Keratinocyte (primary cell): ENCODE measurements at regions not wholly inside any gene's neighbourhood (a gene's known extent, or its start where the extent isn't known, plus 50 kb on each side); places are given as distances from the start of the nearest gene placed in this dataset.

Experiments used
- DNase-seq: peaks from one replicate; pipeline ENCODE4 v3.0.0-alpha.2; 2011; ENCODE audit warnings: low read depth, missing footprints, low spot score
- FAIRE-seq: peaks from 2 replicates; lab custom pipeline; 2011; peaks lifted over from hg19 to GRCh38; lab: Jason Lieb, UNC
- H2AFZ ChIP-seq: 2 replicates; pipeline ENCODE4 v1.6.0; 2012; ENCODE audit warnings: low read length, control low read depth, inconsistent platforms; ENCODE audit not compliant: control insufficient read depth
- H3K27ac ChIP-seq: 2 replicates; pipeline ENCODE4 v1.5.1; 2011; ENCODE audit warnings: low read length; ENCODE audit not compliant: control insufficient read depth, insufficient read depth
- H3K27me3 ChIP-seq: 3 replicates; pipeline ENCODE4 v1.6.0; 2011; ENCODE audit warnings: low read length; ENCODE audit not compliant: control insufficient read depth, insufficient read depth; ENCODE audit errors: extremely low read depth
- H3K36me3 ChIP-seq, 2 experiments: 2 replicates in 1 of 2; 3 replicates in 1 of 2; pipeline ENCODE4 v1.5.1; 2011; ENCODE audit warnings: low read length in 2 of 2, mild to moderate bottlenecking in 1 of 2; ENCODE audit not compliant: control insufficient read depth in 2 of 2, insufficient read depth in 2 of 2; ENCODE audit errors: extremely low read depth in 1 of 2
- H3K4me1 ChIP-seq: 3 replicates; pipeline ENCODE4 v1.5.1; 2011; ENCODE audit warnings: low read length; ENCODE audit not compliant: control insufficient read depth, insufficient read depth; ENCODE audit errors: extremely low read depth
- H3K4me2 ChIP-seq: 3 replicates; pipeline ENCODE4 v1.6.0; 2011; ENCODE audit warnings: low read depth, low read length; ENCODE audit not compliant: control insufficient read depth, insufficient read depth; ENCODE audit errors: extremely low read depth
- H3K4me3 ChIP-seq, 3 experiments: fragments of 200-600 bp in 1 of 3; sonication (generic) in 1 of 3; 2 replicates in 2 of 3; 3 replicates in 1 of 3; pipeline ENCODE4 v1.5.1; 2011 to 2016; ENCODE audit warnings: low read length in 3 of 3, mild to moderate bottlenecking in 3 of 3, control low read depth in 2 of 3, inconsistent platforms in 1 of 3, low read depth in 1 of 3, mixed read lengths in 1 of 3, mixed run types in 1 of 3, moderate library complexity in 1 of 3; ENCODE audit not compliant: control insufficient read depth in 2 of 3, insufficient read depth in 2 of 3; ENCODE audit errors: extremely low read depth in 1 of 3
- H3K79me2 ChIP-seq: 2 replicates; pipeline ENCODE4 v1.6.0; 2012; ENCODE audit warnings: low read length; ENCODE audit not compliant: control insufficient read depth, insufficient read depth
- H3K9ac ChIP-seq: 3 replicates; pipeline ENCODE4 v1.6.0; 2011; ENCODE audit warnings: low read length; ENCODE audit not compliant: control insufficient read depth, insufficient read depth; ENCODE audit errors: extremely low read depth
- H3K9me1 ChIP-seq: 3 replicates; pipeline ENCODE4 v1.6.0; 2011; ENCODE audit warnings: low read length; ENCODE audit not compliant: control insufficient read depth, insufficient read depth; ENCODE audit errors: extremely low read depth
- H3K9me3 ChIP-seq: 2 replicates; pipeline ENCODE4 v1.5.1; 2012; ENCODE audit warnings: low read depth, low read length; ENCODE audit not compliant: control insufficient read depth
- H4K20me1 ChIP-seq: 3 replicates; pipeline ENCODE4 v1.6.0; 2011; ENCODE audit warnings: low read length; ENCODE audit not compliant: control insufficient read depth, insufficient read depth; ENCODE audit errors: extremely low read depth
- EZH2 ChIP-seq: IDR thresholded peaks from one replicate; pipeline ENCODE4 v1.6.1; 2012; ENCODE audit warnings: inconsistent platforms, mild to moderate bottlenecking, low read length, moderate library complexity
- dilution Hi-C: fragments of 300-500 bp; cut with MboI; formaldehyde crosslinking; loops from one replicate; pipeline ENCODE4 v1.7.0; 2020; ENCODE audit warnings: low sequenced_read_pairs; ENCODE audit not compliant: extremely low pct_ligation_motif_present
- TF ChIP-seq, protein P1 (sequence below), 3 experiments: IDR thresholded peaks in 1 of 3; conservative IDR thresholded peaks in 1 of 3; optimal IDR thresholded peaks in 1 of 3; 2 replicates in 2 of 3; 3 replicates in 1 of 3; pipeline versions ENCODE3 to v1.5.1; 2011; ENCODE audit warnings: low read length in 3 of 3, mild to moderate bottlenecking in 3 of 3, moderate library complexity in 2 of 3, control low read depth in 1 of 3, inconsistent platforms in 1 of 3; ENCODE audit not compliant: insufficient read depth in 2 of 3; ENCODE audit errors: extremely low read depth in 1 of 3

DNA sequence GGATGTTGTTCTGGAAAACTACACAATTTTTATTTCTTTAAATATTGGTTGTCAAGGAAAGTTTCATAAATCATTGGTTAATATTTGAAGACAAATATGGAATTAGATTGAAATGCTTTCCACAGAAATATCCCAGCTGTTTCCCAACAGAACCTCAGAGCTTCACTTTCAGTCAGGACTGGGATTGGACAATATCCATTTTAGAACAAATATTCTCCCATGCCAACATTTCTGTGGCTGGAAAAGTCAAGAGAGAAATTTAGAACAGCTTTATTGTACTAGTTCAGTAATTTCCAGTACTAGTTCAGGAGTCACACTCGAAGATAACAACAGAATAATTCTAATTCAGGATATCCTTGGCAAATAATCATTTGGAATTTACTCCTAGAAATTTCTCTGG lies 116.1 kb upstream of the TUT7 start:
- Histone ChIP-seq H2AFZ (no peak overlapping the region), H3K9me3 (no peaks in the 10 kb centered on the region), H3K79me2 (no peaks in the 10 kb centered on the region), H3K4me2 (no peak overlapping the region), H3K4me3 (no peak overlapping the region), H3K36me3 (no peaks in the 10 kb centered on the region), H3K27ac (no peak overlapping the region), H3K27me3 (no peaks in the 10 kb centered on the region), H3K9me1 (no peaks in the 10 kb centered on the region), H3K9ac (no peak overlapping the region), H3K4me1 (no peaks in the 10 kb centered on the region), H4K20me1 (no peaks in the 10 kb centered on the region)
- FAIRE-seq (no peak), DNase-seq (no peak)
- TF ChIP-seq, protein P1, sequence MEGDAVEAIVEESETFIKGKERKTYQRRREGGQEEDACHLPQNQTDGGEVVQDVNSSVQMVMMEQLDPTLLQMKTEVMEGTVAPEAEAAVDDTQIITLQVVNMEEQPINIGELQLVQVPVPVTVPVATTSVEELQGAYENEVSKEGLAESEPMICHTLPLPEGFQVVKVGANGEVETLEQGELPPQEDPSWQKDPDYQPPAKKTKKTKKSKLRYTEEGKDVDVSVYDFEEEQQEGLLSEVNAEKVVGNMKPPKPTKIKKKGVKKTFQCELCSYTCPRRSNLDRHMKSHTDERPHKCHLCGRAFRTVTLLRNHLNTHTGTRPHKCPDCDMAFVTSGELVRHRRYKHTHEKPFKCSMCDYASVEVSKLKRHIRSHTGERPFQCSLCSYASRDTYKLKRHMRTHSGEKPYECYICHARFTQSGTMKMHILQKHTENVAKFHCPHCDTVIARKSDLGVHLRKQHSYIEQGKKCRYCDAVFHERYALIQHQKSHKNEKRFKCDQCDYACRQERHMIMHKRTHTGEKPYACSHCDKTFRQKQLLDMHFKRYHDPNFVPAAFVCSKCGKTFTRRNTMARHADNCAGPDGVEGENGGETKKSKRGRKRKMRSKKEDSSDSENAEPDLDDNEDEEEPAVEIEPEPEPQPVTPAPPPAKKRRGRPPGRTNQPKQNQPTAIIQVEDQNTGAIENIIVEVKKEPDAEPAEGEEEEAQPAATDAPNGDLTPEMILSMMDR (optimal IDR thresholded peaks at IDR 0.05 in 1 of 3, IDR thresholded peaks at IDR 0.05 in 1 of 3, conservative IDR thresholded peaks at IDR 0.05 in 1 of 3; ENCODE audit: extremely low read depth in 1 of 3, insufficient read depth in 2 of 3, low read length in 3 of 3) = no peak
- TF ChIP-seq EZH2 = no peak
- dilution Hi-C loops = no loop called here

DNA sequence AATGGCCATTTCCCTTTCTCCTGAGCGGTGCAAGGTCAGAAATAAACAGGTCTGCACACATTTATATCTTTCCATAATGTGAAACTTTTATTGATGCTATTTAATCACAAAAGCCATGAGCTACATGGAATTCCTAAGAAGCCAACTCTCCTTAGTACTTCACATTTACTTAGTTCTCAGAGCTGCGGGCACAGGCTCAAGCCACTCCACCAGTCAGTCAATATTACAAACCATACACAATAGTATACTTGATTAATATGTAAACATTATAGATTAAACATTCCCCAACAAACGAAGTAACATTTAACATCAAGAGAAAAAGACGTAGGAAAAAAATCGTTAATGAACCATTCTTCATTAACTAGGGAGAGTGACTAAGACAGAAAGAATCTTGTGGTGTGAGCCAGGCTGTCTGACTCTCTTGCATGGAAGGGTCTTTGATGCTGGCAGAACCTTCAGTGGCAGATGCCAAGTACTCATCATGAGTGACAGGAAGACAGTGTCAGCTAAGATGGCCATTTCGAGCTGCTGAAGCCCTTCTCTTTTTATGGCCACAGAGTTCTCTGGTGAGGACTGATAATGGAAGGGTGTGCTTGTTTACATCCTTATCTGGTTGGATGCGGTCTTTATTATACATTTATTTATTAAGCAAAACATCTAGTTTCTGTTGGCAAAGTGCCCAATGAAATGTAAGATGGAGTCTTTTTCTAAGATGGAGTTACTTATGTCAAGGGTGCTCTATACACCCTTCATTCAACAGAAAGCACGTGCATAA lies 115.5 kb upstream of the TUT7 start:
- H3K4me1 ChIP-seq = no peaks in the 10 kb centered on the region
- H3K79me2 ChIP-seq = no peaks in the 10 kb centered on the region
- H3K9ac ChIP-seq = no peak overlapping the region
- no peak overlapping the region for H2AFZ ChIP-seq
- H3K27me3 ChIP-seq = no peaks in the 10 kb centered on the region
- no peak for TF ChIP-seq EZH2
- TF ChIP-seq, protein P1 (optimal IDR thresholded peaks at IDR 0.05 in 1 of 3, IDR thresholded peaks at IDR 0.05 in 1 of 3, conservative IDR thresholded peaks at IDR 0.05 in 1 of 3; ENCODE audit: extremely low read depth in 1 of 3, insufficient read depth in 2 of 3, low read length in 3 of 3) = no peak
- H3K4me3 ChIP-seq = no peak overlapping the region
- DNase-seq (no peak), FAIRE-seq (no peak)
- H3K27ac ChIP-seq = no peak overlapping the region
- dilution Hi-C loops = no loop called here
- no peak overlapping the region for H3K4me2 ChIP-seq
- no peaks in the 10 kb centered on the region for H4K20me1 ChIP-seq
- H3K36me3 ChIP-seq = no peaks in the 10 kb centered on the region
- H3K9me3 ChIP-seq = no peaks in the 10 kb centered on the region
- H3K9me1 ChIP-seq = no peaks in the 10 kb centered on the region
